GM23248 (cell line): ENCODE measurements at regions not wholly inside any gene's neighbourhood (a gene's known extent, or its start where the extent isn't known, plus 50 kb on each side); places are given as distances from the start of the nearest gene placed in this dataset.

ENCODE experiments used
- EZH2 ChIP-seq: fragments of 200-600 bp; sonication (generic); IDR thresholded peaks from 2 replicates; pipeline ENCODE4 v1.6.1; 2018; ENCODE audit warnings: antibody characterized with exemption, mild to moderate bottlenecking; ENCODE audit not compliant: insufficient read depth, poor library complexity, severe bottlenecking
- EZH2phosphoT487 ChIP-seq: fragments of 200-600 bp; sonication (generic); IDR thresholded peaks from 2 replicates; pipeline ENCODE4 v1.6.1; 2018; ENCODE audit warnings: antibody characterized with exemption, moderate library complexity, mild to moderate bottlenecking, low read depth; ENCODE audit not compliant: insufficient read depth

- TF ChIP-seq EZH2, result no peak
- TF ChIP-seq EZH2phosphoT487, result no peak
These were observed 161.9 kb upstream of the ARHGAP42 start for GRCh38 chr11:100525197-100525596.
